ENCODE measurements at regions not wholly inside any gene's neighbourhood (a gene's known extent, or its start where the extent isn't known, plus 50 kb on each side); places are given as distances from the start of the nearest gene placed in this dataset.

DNA sequence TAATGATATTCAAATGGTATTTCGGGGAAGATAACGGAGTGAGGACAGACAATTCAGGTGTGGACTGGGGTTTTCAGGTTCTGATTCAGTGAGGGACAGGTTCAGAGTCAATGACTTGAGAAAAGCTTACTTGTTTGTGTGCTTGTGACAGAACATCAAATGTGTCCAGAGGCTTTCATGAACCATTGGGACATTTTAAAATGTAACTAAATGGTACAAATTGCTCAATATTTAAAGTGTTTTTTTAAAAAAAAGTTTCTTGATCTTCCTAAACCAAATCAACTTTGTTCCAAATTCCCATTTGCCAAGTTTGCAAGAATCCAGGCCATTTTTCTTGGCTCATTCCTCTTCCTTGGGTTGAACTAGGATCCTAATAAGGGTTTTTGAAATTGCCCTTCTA, 59.4 kb upstream of the BZW1 start:
- DNase-seq (ENCODE audit: low spot score): no peak

DNA sequence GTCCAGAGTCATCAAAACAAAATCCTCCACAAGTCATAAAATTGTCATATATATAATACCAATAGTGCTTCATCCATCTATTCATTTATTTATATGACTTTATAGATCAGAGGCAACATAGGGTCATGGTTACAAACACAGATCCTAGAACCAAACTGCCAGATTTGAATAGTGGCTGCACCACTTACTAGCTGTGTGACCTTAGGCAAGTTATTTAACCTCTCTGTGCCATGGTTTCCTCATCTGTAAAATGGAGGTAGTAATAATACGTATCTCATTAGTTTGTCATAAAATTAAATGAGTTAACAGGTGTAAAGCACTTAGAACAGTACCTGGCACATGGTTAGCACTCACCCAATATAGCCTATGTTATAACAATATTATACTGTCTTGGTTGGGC, 58.9 kb upstream of the BZW1 start:
- DNase-seq (ENCODE audit: low spot score): no peak

DNA sequence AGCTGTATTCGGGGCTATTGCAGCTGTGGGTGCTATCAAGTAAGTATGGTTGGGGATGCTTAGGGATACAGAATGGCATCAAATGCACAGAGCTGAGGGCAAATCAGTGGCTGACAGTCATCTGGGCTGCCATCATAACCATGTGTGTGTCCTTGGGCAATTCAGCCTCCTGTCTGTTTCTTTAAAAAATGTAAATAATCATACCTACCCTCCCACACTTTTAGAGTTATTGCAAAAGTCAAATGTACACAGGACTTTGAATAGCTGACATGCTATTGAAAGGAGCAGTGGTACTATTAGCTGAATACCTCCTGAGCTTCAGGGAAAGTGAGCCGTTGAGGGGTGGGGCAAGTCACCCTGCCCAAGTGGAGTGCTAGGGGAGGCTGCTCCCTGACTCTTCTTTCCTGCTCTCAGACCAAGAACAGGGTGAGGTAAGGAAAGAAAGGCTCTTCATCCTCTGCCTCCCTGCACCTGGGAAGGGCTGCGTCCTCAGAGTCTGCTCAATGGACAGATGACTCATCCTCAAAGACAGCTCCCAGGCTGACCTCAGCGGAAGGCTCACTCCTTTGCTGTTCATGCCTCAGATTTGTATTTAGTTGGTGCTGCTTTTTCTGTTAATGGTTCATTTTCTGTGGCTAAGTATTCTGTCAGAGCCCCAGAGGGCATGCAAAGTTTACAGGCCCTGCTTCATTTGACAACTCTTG, 54.9 kb upstream of the BZW1 start:
- DNase-seq (ENCODE audit: low spot score): peak; percentile 68

DNA sequence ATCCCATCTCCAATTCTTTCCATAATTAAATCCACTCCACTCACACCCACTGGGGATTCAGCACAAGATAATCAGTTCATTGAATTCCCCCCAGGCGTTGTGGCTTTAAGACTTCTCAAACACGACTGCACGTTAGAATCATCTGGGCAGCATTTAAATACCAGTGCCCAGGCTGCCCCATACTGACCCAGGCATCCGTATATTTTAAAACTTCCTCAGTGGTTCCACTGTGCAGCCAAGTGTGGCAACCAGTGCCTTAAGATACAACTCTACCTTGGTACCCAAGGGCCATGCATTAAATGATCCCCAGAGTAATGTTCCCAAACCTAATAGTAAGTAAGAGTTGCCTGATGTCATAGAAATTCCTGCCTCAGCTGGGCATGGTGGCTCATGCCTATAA, 54.3 kb upstream of the BZW1 start:
- no peak for DNase-seq (ENCODE audit: low spot score)

DNA sequence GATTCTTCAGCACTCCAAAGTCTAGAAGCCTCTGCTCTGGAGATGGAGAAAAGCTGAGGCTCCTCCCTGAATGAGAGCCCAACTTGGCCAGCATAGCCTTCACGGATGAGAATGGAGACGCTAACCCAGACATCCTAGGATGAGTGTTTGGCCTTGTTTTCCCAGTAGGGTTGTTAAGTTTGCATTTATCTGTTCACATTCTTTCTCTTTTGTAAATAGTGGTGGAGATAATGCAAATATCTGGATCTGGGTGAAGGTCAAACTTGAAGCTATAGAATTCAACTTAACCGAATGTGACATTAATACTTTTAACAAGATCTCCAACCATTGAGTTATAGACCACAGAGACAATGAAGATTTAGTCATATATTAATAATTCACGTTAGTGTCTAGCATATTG, 53.4 kb upstream of the BZW1 start:
- no peak for DNase-seq (ENCODE audit: low spot score)

DNA sequence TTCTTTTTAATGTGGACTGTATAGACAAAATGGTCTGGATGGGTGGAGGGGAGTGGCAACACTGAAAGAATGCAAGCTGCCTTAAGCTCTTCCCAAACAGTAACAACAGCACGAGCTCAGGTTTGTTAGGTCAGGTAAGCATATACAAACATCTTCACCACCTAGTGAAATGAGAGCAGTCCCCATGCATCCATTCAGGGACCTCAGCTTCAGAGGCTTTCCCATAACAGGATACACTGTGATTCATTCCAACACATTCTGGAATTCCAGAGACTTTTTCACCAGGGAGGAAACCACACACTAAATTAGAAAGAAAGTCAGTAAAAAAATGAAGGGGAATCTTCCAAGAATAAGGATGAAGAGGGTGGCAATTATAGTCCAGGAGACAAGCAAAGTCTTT, 50.4 kb upstream of the BZW1 start:
- DNase-seq (ENCODE audit: low spot score): no peak

Measured in COLO829 (cell line).